Testis (tissue), 2 donors: ENCODE measurements at regions not wholly inside any gene's neighbourhood (a gene's known extent, or its start where the extent isn't known, plus 50 kb on each side); places are given as distances from the start of the nearest gene placed in this dataset.

Experiments
- DNase-seq: peaks from one replicate; pipeline ENCODE4 v3.0.0-alpha.2; 2019
- H3K27ac ChIP-seq, 2 donors: fragments of 200-600 bp; sonication (generic); one replicate each; pipeline ENCODE4 v1.5.1; 2019
- H3K27me3 ChIP-seq: fragments of 200-600 bp; sonication (generic); one replicate; pipeline ENCODE4 v1.5.1; 2019
- H3K36me3 ChIP-seq: fragments of 200-600 bp; sonication (generic); one replicate; pipeline ENCODE4 v1.5.1; 2017; ENCODE audit warnings: low read depth; ENCODE audit errors: missing control alignments
- H3K4me1 ChIP-seq: fragments of 200-600 bp; sonication (generic); one replicate; pipeline ENCODE4 v1.5.1; 2019
- H3K4me3 ChIP-seq, 2 donors: fragments of 200-600 bp; sonication (generic); one replicate each; pipeline ENCODE4 v1.5.1; 2017 to 2019
- H3K9me3 ChIP-seq: fragments of 200-600 bp; sonication (generic); one replicate; pipeline ENCODE4 v1.5.1; 2017
- POLR2A ChIP-seq: fragments of 450-650 bp; IDR thresholded peaks from one replicate; pipeline ENCODE4 v1.6.1; 2017; ENCODE audit warnings: antibody characterized with exemption, mild to moderate bottlenecking, moderate library complexity
- WGBS, 2 donors: methylation state at CpG; one replicate each; pipeline ENCODE4 v1.1.5; 2018; 5-methylcytosine and 5-hydroxymethylcytosine counted together
- intact Hi-C: fragments of 100-400 bp; cut with DNase I; formaldehyde crosslinking; loops from one replicate; pipeline ENCODE4 v1.15.1; 2023; ENCODE audit warnings: low total_unique reads
- TF ChIP-seq, protein P1 (sequence below), 3 experiments: fragments of 450-650 bp in 2 of 3; fragments of 200-600 bp in 1 of 3; sonication (generic) in 1 of 3; IDR thresholded peaks; one replicate each; pipeline ENCODE4 v1.5.1; 2016 to 2019; ENCODE audit warnings: antibody characterized with exemption in 3 of 3, mild to moderate bottlenecking in 2 of 3, moderate library complexity in 1 of 3

DNA sequence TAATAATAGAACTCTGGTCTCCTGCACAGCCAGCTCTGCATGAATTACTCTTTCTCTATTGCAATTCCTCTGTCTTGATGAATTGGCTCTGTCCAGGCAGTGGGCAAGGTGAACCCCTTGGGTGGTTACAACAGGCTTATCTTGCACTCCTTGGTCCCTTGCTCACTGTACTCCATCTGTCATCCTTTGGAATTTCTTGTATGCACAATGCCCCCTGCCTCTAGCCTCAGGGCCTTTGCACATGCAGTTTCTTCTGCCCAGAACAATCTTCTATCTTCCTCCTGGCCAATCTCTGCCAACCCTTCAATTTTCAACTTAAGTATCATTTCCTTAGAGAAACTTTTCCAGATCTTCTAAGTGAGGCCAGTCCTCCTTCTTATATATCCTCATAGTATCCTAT, 114.7 kb upstream of the NLRP1 start:
- TF ChIP-seq, protein P1, sequence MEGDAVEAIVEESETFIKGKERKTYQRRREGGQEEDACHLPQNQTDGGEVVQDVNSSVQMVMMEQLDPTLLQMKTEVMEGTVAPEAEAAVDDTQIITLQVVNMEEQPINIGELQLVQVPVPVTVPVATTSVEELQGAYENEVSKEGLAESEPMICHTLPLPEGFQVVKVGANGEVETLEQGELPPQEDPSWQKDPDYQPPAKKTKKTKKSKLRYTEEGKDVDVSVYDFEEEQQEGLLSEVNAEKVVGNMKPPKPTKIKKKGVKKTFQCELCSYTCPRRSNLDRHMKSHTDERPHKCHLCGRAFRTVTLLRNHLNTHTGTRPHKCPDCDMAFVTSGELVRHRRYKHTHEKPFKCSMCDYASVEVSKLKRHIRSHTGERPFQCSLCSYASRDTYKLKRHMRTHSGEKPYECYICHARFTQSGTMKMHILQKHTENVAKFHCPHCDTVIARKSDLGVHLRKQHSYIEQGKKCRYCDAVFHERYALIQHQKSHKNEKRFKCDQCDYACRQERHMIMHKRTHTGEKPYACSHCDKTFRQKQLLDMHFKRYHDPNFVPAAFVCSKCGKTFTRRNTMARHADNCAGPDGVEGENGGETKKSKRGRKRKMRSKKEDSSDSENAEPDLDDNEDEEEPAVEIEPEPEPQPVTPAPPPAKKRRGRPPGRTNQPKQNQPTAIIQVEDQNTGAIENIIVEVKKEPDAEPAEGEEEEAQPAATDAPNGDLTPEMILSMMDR (IDR thresholded peaks at IDR 0.05) = no peak
- no peak for TF ChIP-seq POLR2A
- Histone ChIP-seq H3K36me3 (no peaks in the 10 kb centered on the region), H3K27ac (no peak overlapping the region), H3K9me3 (no peaks in the 10 kb centered on the region), H3K4me1 (no peaks in the 10 kb centered on the region), H3K27me3 (no peaks in the 10 kb centered on the region), H3K4me3 (no peak overlapping the region)
- intact Hi-C loops = no loop called here
- no peak for DNase-seq

DNA sequence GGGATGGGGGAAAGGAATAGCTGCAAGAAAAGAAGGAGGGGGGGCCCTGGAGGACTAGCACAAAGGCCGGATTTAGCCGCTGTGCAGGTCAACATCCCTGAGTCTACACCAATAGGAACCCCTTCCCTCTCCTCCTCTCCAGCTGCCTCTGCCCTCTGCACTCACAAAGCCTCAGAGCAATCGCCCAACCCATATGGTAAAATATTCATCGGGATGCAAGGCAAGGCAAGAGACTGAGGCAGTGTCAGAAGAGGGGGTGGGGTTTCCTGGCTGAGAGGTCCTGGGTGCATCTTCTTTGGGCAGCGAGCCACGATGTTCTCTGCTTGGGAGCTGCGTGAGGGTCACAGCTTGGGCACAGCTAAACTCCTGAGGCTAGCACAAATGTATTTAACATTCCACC, 115.5 kb upstream of the NLRP1 start:
- 48 to 64% methylated on average over 7 of the region's 7 CpGs for WGBS, 2 donors
- DNase-seq = no peak
- Histone ChIP-seq H3K9me3 (no peaks in the 10 kb centered on the region), H3K4me1 (no peaks in the 10 kb centered on the region), H3K4me3 (no peak overlapping the region), H3K27me3 (no peaks in the 10 kb centered on the region), H3K27ac (no peak overlapping the region), H3K36me3 (no peaks in the 10 kb centered on the region)
- TF ChIP-seq, protein P1 (IDR thresholded peaks at IDR 0.05) = no peak
- no peak for TF ChIP-seq POLR2A
- intact Hi-C loops = no loop called here

DNA sequence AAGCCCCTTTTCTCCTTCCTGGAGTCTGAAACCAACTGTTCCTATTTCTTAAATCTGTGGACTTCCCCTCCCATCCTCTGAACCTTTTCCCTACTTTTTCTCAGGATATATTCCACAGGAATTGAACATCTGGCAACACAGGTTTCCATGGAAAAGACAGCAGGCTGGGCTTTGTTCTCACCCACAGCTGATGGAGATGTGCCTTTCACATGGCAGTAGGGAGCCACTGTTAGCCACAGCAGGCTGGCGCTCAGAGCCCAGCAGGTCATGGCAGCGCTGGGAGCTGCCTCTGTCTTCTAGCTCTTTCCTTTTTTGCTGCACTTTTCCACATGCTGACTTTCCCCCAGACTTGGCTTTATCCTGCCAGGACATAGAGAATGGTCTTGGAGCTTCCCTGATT, 116.4 kb upstream of the NLRP1 start:
- no peak for TF ChIP-seq POLR2A
- TF ChIP-seq, protein P1 (IDR thresholded peaks at IDR 0.05) = no peak
- DNase-seq = no peak
- H3K27me3 ChIP-seq = no peaks in the 10 kb centered on the region
- H3K36me3 ChIP-seq = no peaks in the 10 kb centered on the region
- WGBS, 2 donors = 61 to 86% methylated on average over 2 of the region's 2 CpGs
- H3K27ac ChIP-seq = no peak overlapping the region
- no peak overlapping the region for H3K4me3 ChIP-seq
- no peaks in the 10 kb centered on the region for H3K9me3 ChIP-seq
- intact Hi-C loops = no loop called here
- H3K4me1 ChIP-seq = no peaks in the 10 kb centered on the region

DNA sequence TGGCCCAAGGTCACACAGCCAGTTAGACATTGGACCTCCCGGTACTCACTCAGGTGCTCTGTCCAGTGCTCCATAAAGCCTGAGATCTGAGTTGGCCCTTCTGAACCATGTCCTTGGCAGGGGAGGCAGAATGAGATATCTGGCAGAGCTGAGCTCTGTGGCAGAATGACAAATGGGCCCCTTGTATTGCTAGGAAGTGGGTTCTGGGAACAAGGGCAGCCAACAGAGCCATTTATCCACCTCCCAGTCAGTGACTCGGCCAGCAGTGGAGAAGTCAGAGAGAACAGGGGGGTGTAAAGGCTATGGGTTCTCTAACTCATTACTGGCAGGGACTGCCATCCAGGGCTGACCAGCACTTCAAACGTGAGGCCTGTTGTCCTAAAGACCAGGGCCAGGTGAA, 117.1 kb upstream of the NLRP1 start:
- Histone ChIP-seq H3K4me1 (no peaks in the 10 kb centered on the region), H3K4me3 (no peak overlapping the region), H3K9me3 (no peaks in the 10 kb centered on the region), H3K27ac (no peak overlapping the region), H3K36me3 (no peaks in the 10 kb centered on the region), H3K27me3 (no peaks in the 10 kb centered on the region)
- intact Hi-C loops = no loop called here
- TF ChIP-seq, protein P1 (IDR thresholded peaks at IDR 0.05) = no peak
- no peak for TF ChIP-seq POLR2A
- WGBS, 2 donors = 52 to 66% methylated on average over 3 of the region's 3 CpGs
- no peak for DNase-seq

DNA sequence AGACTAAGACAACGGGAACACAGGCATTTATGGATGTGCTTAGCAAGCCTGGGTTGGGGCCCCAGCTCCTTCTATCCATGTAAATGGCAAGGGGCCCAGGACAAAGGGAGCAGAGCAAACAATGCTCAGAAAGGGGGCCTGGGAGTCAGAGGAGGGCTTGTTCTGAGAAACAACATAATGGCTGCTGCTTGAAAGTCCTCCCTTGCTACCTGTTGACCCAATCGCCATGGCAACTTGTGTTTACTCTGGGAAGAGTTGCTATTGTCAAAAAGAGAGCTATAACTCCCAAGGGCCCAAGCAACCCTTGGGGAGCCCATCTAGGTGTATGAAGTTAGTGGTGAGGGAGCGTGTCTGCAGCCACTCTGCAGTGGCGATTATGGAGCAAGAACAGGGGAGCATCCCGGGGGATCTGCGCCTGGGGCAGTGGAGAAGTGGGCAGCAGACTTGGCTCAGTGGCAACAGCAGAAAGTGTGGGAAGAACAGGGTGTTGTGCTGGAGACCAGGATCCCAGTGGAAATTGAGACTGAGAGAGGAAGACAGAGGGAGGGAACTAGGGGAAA, 118.7 kb upstream of the NLRP1 start:
- 88 to 90% methylated on average over 6 of the region's 6 CpGs for WGBS, 2 donors
- TF ChIP-seq POLR2A = no peak
- TF ChIP-seq, protein P1 (IDR thresholded peaks at IDR 0.05) = no peak
- H3K27me3 ChIP-seq = no peaks in the 10 kb centered on the region
- intact Hi-C loops = no loop called here
- H3K4me1 ChIP-seq = no peaks in the 10 kb centered on the region
- no peaks in the 10 kb centered on the region for H3K36me3 ChIP-seq
- no peak overlapping the region for H3K4me3 ChIP-seq
- H3K27ac ChIP-seq = no peak overlapping the region
- DNase-seq = no peak
- H3K9me3 ChIP-seq = no peaks in the 10 kb centered on the region
